Colonic mucosa (tissue), 4 donors: ENCODE measurements at regions not wholly inside any gene's neighbourhood (a gene's known extent, or its start where the extent isn't known, plus 50 kb on each side); places are given as distances from the start of the nearest gene placed in this dataset.

Source experiments
- DNase-seq: peaks from one replicate; pipeline ENCODE4 v3.0.0-alpha.2; 2020
- H3K27ac ChIP-seq: fragments of 200-600 bp; one replicate; pipeline ENCODE4 v1.8.0; 2021
- H3K27me3 ChIP-seq: fragments of 200-600 bp; one replicate; pipeline ENCODE4 v1.8.0; 2021
- H3K36me3 ChIP-seq: fragments of 200-600 bp; one replicate; pipeline ENCODE4 v1.8.0; 2021
- H3K4me1 ChIP-seq: fragments of 200-600 bp; one replicate; pipeline ENCODE4 v1.8.0; 2021; ENCODE audit warnings: mild to moderate bottlenecking
- H3K4me3 ChIP-seq: fragments of 200-600 bp; one replicate; pipeline ENCODE4 v1.8.0; 2021
- H3K9ac ChIP-seq, 2 donors: one replicate each; pipeline ENCODE4 v1.7.0; 2013; ENCODE audit warnings: control low read depth in 2 of 2, low read depth in 2 of 2, low read length in 2 of 2
- H3K9me3 ChIP-seq: fragments of 200-600 bp; one replicate; pipeline ENCODE4 v1.8.0; 2021
- intact Hi-C: fragments of 100-400 bp; cut with DNase I; formaldehyde crosslinking; loops from one replicate; pipeline ENCODE4 v1.14.1; 2022
- TF ChIP-seq, protein P1 (sequence below): fragments of 200-600 bp; IDR thresholded peaks from one replicate; pipeline ENCODE4 v1.8.0; 2022; ENCODE audit warnings: antibody characterized with exemption, mild to moderate bottlenecking
- donor health status: healthy.
- donor health status: DM: no; HTN: no; CAD: no.
- donor health status: DM: no; HTN: no; CAD: no.

GRCh38 chr13:105491345-105491744, 1044.1 kb downstream of the EFNB2 start:
- Histone ChIP-seq H3K27me3 (no peaks in the 10 kb centered on the region), H3K9me3 (no peaks in the 10 kb centered on the region), H3K9ac (no peak overlapping the region), H3K36me3 (no peaks in the 10 kb centered on the region), H3K4me3 (no peak overlapping the region), H3K27ac (no peak overlapping the region), H3K4me1 (no peaks in the 10 kb centered on the region)
- intact Hi-C loops = no loop called here
- TF ChIP-seq, protein P1, sequence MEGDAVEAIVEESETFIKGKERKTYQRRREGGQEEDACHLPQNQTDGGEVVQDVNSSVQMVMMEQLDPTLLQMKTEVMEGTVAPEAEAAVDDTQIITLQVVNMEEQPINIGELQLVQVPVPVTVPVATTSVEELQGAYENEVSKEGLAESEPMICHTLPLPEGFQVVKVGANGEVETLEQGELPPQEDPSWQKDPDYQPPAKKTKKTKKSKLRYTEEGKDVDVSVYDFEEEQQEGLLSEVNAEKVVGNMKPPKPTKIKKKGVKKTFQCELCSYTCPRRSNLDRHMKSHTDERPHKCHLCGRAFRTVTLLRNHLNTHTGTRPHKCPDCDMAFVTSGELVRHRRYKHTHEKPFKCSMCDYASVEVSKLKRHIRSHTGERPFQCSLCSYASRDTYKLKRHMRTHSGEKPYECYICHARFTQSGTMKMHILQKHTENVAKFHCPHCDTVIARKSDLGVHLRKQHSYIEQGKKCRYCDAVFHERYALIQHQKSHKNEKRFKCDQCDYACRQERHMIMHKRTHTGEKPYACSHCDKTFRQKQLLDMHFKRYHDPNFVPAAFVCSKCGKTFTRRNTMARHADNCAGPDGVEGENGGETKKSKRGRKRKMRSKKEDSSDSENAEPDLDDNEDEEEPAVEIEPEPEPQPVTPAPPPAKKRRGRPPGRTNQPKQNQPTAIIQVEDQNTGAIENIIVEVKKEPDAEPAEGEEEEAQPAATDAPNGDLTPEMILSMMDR = no peak
- no peak for DNase-seq

- TF ChIP-seq, protein P1 = no peak
- H3K4me1 ChIP-seq = no peaks in the 10 kb centered on the region
- no peak overlapping the region for H3K4me3 ChIP-seq
- H3K27ac ChIP-seq = no peak overlapping the region
- intact Hi-C loops = no loop called here
- no peak for DNase-seq
- no peaks in the 10 kb centered on the region for H3K9me3 ChIP-seq
- H3K36me3 ChIP-seq = no peaks in the 10 kb centered on the region
- H3K27me3 ChIP-seq = no peaks in the 10 kb centered on the region
- H3K9ac ChIP-seq = no peak overlapping the region
Observed at GRCh38 chr13:105485081-105485480, 1050.4 kb downstream of the EFNB2 start.

GRCh38 chr13:105474983-105475610, 1060.4 kb downstream of the EFNB2 start:
- no peaks in the 10 kb centered on the region for H3K9me3 ChIP-seq
- no peak for DNase-seq
- no peaks in the 10 kb centered on the region for H3K4me1 ChIP-seq
- no peaks in the 10 kb centered on the region for H3K36me3 ChIP-seq
- TF ChIP-seq, protein P1 = no peak
- H3K27me3 ChIP-seq = no peaks in the 10 kb centered on the region
- no peak overlapping the region for H3K9ac ChIP-seq
- H3K4me3 ChIP-seq = no peak overlapping the region
- intact Hi-C loops = no loop called here
- no peak overlapping the region for H3K27ac ChIP-seq

- DNase-seq = no peak
- Histone ChIP-seq H3K36me3 (no peaks in the 10 kb centered on the region), H3K4me3 (no peak overlapping the region), H3K9me3 (no peaks in the 10 kb centered on the region), H3K27ac (no peak overlapping the region), H3K9ac (no peak overlapping the region), H3K4me1 (no peaks in the 10 kb centered on the region), H3K27me3 (no peaks in the 10 kb centered on the region)
- intact Hi-C loops = no loop called here
- TF ChIP-seq, protein P1 = no peak
Observed at GRCh38 chr13:105471673-105472072, 1063.8 kb downstream of the EFNB2 start.

DNA sequence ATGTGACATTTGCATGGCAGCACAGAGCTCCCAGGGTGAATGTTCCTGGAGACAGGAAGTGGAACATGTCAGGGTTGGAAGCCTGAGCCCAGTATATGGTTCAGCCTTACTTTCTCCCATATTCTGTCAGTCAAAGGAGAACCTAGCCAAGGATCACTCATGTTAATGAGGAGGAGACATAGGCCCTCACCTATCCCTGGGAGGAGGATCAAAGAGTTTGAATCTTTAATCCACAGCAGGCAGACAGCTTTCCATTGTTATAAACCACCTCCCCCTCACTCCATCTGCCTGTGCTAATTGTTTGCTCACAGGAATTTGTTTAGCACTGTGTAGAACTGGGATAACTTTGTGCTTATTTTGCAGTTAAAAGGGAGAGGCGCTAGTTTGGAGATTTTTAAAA, 1069.1 kb downstream of the EFNB2 start:
- intact Hi-C loops = no loop called here
- Histone ChIP-seq H3K27ac (no peak overlapping the region), H3K4me1 (no peaks in the 10 kb centered on the region), H3K4me3 (no peak overlapping the region), H3K9ac (no peak overlapping the region), H3K36me3 (no peaks in the 10 kb centered on the region), H3K9me3 (no peaks in the 10 kb centered on the region), H3K27me3 (no peaks in the 10 kb centered on the region)
- DNase-seq = no peak
- TF ChIP-seq, protein P1 = no peak
